IMR-90 (cell line): ENCODE measurements at regions not wholly inside any gene's neighbourhood (a gene's known extent, or its start where the extent isn't known, plus 50 kb on each side); places are given as distances from the start of the nearest gene placed in this dataset.
A peak's percentile ranks its signal among the peaks of the same experiment; 100 is the strongest.

Experiments
- CTCF ChIP-seq: conservative IDR thresholded peaks from 2 replicates; pipeline ENCODE4 v1.5.1; 2012; ENCODE audit warnings: mild to moderate bottlenecking, low read depth, low read length, improper control_type of control experiment
- FOS ChIP-seq: fragments of 150-350 bp; IDR thresholded peaks from 2 replicates; pipeline ENCODE4 v1.6.1; 2016; ENCODE audit warnings: low read depth, low read length
- MAZ ChIP-seq: IDR thresholded peaks from 2 replicates; pipeline ENCODE4 v1.6.1; 2012; ENCODE audit warnings: low read depth, mild to moderate bottlenecking, low read length, improper control_type of control experiment, moderate library complexity, borderline replicate concordance
- MXI1 ChIP-seq: IDR thresholded peaks from 2 replicates; pipeline ENCODE4 v1.6.1; 2012; ENCODE audit warnings: low read depth, mild to moderate bottlenecking, low read length, moderate library complexity, borderline replicate concordance
- POLR2A ChIP-seq: IDR thresholded peaks from 2 replicates; pipeline ENCODE4 v1.6.1; 2012; ENCODE audit warnings: mild to moderate bottlenecking, low read depth, low read length
- RAD21 ChIP-seq: IDR thresholded peaks from 2 replicates; pipeline ENCODE4 v1.6.1; 2012; ENCODE audit warnings: low read length, improper control_type of control experiment
- RCOR1 ChIP-seq: IDR thresholded peaks from 2 replicates; pipeline ENCODE4 v1.6.1; 2012; ENCODE audit warnings: mild to moderate bottlenecking, low read length, improper control_type of control experiment; ENCODE audit not compliant: insufficient replicate concordance
- SMC3 ChIP-seq: fragments of 150-350 bp; IDR thresholded peaks from 2 replicates; pipeline ENCODE4 v1.6.1; 2016; ENCODE audit warnings: low read depth, mild to moderate bottlenecking, antibody characterized with exemption, low read length, moderate library complexity
- USF2 ChIP-seq: fragments of 150-350 bp; IDR thresholded peaks from 2 replicates; pipeline ENCODE4 v1.6.1; 2017; ENCODE audit warnings: mild to moderate bottlenecking, antibody characterized with exemption, low read length, low read depth

- no peak for TF ChIP-seq SMC3
- no peak for TF ChIP-seq POLR2A
- 0 out of 2 replicates have a peak, but pooled peaks have one; percentile 5 for TF ChIP-seq CTCF
- TF ChIP-seq RAD21 = no peak
- no peak for TF ChIP-seq RCOR1
- no peak for TF ChIP-seq USF2
- no peak for TF ChIP-seq MAZ
- TF ChIP-seq MXI1 = no peak
- TF ChIP-seq FOS = no peak
Measured at GRCh38 chr18:29439398-29439797, 1262.5 kb upstream of the CDH2 start.
